HCT116 (cell line): ENCODE measurements at regions not wholly inside any gene's neighbourhood (a gene's known extent, or its start where the extent isn't known, plus 50 kb on each side); places are given as distances from the start of the nearest gene placed in this dataset.

ENCODE experiments used
- ATAC-seq: fragments of 200-7000 bp; cut with Tn5 transposase; 2 replicates; pipeline ENCODE4 v1.9.1; 2020; ENCODE audit warnings: mild to moderate bottlenecking, moderate library complexity
- BruUV-seq: library from RNA; stranded (reverse); fragments of 400-500 nt; replicated peaks from 2 replicates; lab custom pipeline; 2021; lab: Mats Ljungman, UMichigan
- CTCF ChIA-PET: fragments of 300-600 bp; sonication (Branson Sonifier 250); formaldehyde crosslinking; loops from one replicate; lab custom pipeline; 2021; ENCODE audit warnings: antibody characterized with exemption; lab: Charles Lee
- POLR2A ChIA-PET: fragments of 300-600, 350-600 bp; sonication (Branson Sonifier 250); formaldehyde crosslinking; loops from one replicate; lab custom pipeline; 2021; ENCODE audit warnings: antibody characterized with exemption; lab: Charles Lee
- RAD21 ChIA-PET, 2 experiments: fragments of 300-600 bp; sonication (Branson Sonifier 250); formaldehyde crosslinking; loops; one replicate each; lab custom pipeline; 2023; ENCODE audit warnings: low total read pairs in 2 of 2; ENCODE audit not compliant: uncharacterized antibody in 2 of 2, unreplicated experiment in 2 of 2, low non-redundant PET in 1 of 2; lab: Charles Lee
- DNase-seq: peaks from one replicate; pipeline ENCODE4 v3.0.0-alpha.2; 2010; ENCODE audit warnings: low read depth, low spot score
- H2AFZ ChIP-seq: fragments of 200-600 bp; shearing (Covaris generic), sonication (generic); 2 replicates; pipeline ENCODE4 v1.6.1; 2017; ENCODE audit warnings: low read depth, mixed run types, mixed read lengths, antibody characterized with exemption, low read length; ENCODE audit not compliant: poor library complexity, severe bottlenecking
- H3K27ac ChIP-seq: 2 replicates; pipeline ENCODE4 v1.5.1; 2012; ENCODE audit warnings: low read depth, low read length
- H3K27me3 ChIP-seq: fragments of 200-600 bp; sonication (generic); 2 replicates; pipeline ENCODE4 v1.6.1; 2016; ENCODE audit warnings: mixed run types, low read length, mixed read lengths; ENCODE audit not compliant: insufficient read depth
- H3K36me3 ChIP-seq, 2 experiments: fragments of 200-500 bp in 1 of 2; fragments of 200-600 bp in 1 of 2; sonication (Bioruptor generic) in 1 of 2; sonication (generic) in 1 of 2; 2 replicates each; pipeline versions ENCODE4 v1.5.1 to v1.6.1; 2014 to 2016; ENCODE audit warnings: low read length in 2 of 2, inconsistent platforms in 1 of 2, mixed read lengths in 1 of 2, mixed run types in 1 of 2; ENCODE audit not compliant: insufficient read depth in 2 of 2, control insufficient read depth in 1 of 2
- H3K4me1 ChIP-seq, 2 experiments: fragments of 200-600 bp in 1 of 2; sonication (generic) in 1 of 2; 2 replicates each; pipeline versions ENCODE4 v1.5.1 to v1.6.1; 2012 to 2017; ENCODE audit warnings: low read length in 2 of 2, inconsistent platforms in 1 of 2, mild to moderate bottlenecking in 1 of 2, mixed read lengths in 1 of 2, mixed run types in 1 of 2, moderate library complexity in 1 of 2; ENCODE audit not compliant: insufficient read depth in 2 of 2, control insufficient read depth in 1 of 2
- H3K4me2 ChIP-seq: fragments of 200-600 bp; sonication (generic); 2 replicates; pipeline ENCODE4 v1.6.1; 2017; ENCODE audit warnings: mixed run types, low read length, mixed read lengths
- H3K4me3 ChIP-seq, 2 experiments: fragments of 200-600 bp in 1 of 2; sonication (generic) in 1 of 2; replicated peaks in 1 of 2; 2 replicates each; pipeline ENCODE4 v1.5.1; 2011 to 2016; ENCODE audit warnings: low read length in 2 of 2, control low read depth in 1 of 2, low read depth in 1 of 2, mild to moderate bottlenecking in 1 of 2, mixed read lengths in 1 of 2, mixed run types in 1 of 2
- H3K79me2 ChIP-seq: fragments of 200-600 bp; sonication (generic); 2 replicates; pipeline ENCODE4 v1.6.1; 2017; ENCODE audit warnings: mild to moderate bottlenecking, mixed run types, low read length, moderate library complexity, mixed read lengths; ENCODE audit not compliant: insufficient read depth
- H3K9ac ChIP-seq: fragments of 200-600 bp; sonication (generic); 2 replicates; pipeline ENCODE4 v1.6.1; 2016; ENCODE audit warnings: low read length, mixed read lengths
- H3K9me2 ChIP-seq: fragments of 200-600 bp; sonication (generic), shearing (Covaris generic); 2 replicates; pipeline ENCODE4 v1.6.1; 2017; ENCODE audit warnings: mixed run types, mild to moderate bottlenecking, moderate library complexity; ENCODE audit not compliant: insufficient read depth
- H3K9me3 ChIP-seq, 2 experiments: fragments of 200-500 bp in 1 of 2; fragments of 200-600 bp in 1 of 2; sonication (Bioruptor generic) in 1 of 2; sonication (generic) in 1 of 2; 2 replicates each; pipeline ENCODE4 v1.6.1; 2014 to 2017; ENCODE audit warnings: low read length in 2 of 2, mixed read lengths in 2 of 2, inconsistent platforms in 1 of 2, low read depth in 1 of 2, mild to moderate bottlenecking in 1 of 2, mixed run types in 1 of 2, moderate library complexity in 1 of 2; ENCODE audit not compliant: control insufficient read depth in 1 of 2, insufficient read depth in 1 of 2
- H4K20me1 ChIP-seq: fragments of 200-600 bp; sonication (generic), shearing (Covaris generic); 2 replicates; pipeline ENCODE4 v1.6.1; 2017; ENCODE audit warnings: mixed run types, mild to moderate bottlenecking, moderate library complexity; ENCODE audit not compliant: insufficient read depth
- CBX3 ChIP-seq: IDR thresholded peaks from 2 replicates; pipeline ENCODE4 v1.6.1; 2012; ENCODE audit warnings: low read depth
- CEBPB ChIP-seq: IDR thresholded peaks from 2 replicates; pipeline ENCODE4 v1.6.1; 2012; ENCODE audit warnings: low read depth
- CTCF ChIP-seq, 3 experiments: fragments of 200-600 bp in 1 of 3; sonication (generic) in 1 of 3; IDR thresholded peaks in 2 of 3; conservative IDR thresholded peaks in 1 of 3; 2 replicates each; pipeline ENCODE4 v1.5.1; 2012 to 2017; ENCODE audit warnings: low read depth in 2 of 3, low read length in 2 of 3, antibody characterized with exemption in 1 of 3, borderline replicate concordance in 1 of 3, control low read depth in 1 of 3, mild to moderate bottlenecking in 1 of 3, mixed read lengths in 1 of 3, mixed run types in 1 of 3, moderate library complexity in 1 of 3; ENCODE audit not compliant: insufficient read depth in 1 of 3
- EGR1 ChIP-seq: IDR thresholded peaks from 2 replicates; pipeline ENCODE4 v1.6.1; 2012; ENCODE audit warnings: low read depth
- EZH2 ChIP-seq: fragments of 200-600 bp; sonication (generic); IDR thresholded peaks from 2 replicates; pipeline ENCODE4 v1.6.1; 2017; ENCODE audit warnings: antibody characterized with exemption, mixed run types
- EZH2phosphoT487 ChIP-seq: fragments of 200-600 bp; IDR thresholded peaks from 2 replicates; pipeline ENCODE4 v1.6.1; 2018; ENCODE audit warnings: antibody characterized with exemption, borderline replicate concordance
- FOSL1 ChIP-seq: IDR thresholded peaks from 2 replicates; pipeline ENCODE4 v1.6.1; 2012; ENCODE audit warnings: low read depth
- JUND ChIP-seq: IDR thresholded peaks from 2 replicates; pipeline ENCODE4 v1.6.1; 2012
- POLR2A ChIP-seq: IDR thresholded peaks from 2 replicates; pipeline ENCODE4 v1.7.0; 2011; ENCODE audit warnings: borderline replicate concordance; ENCODE audit not compliant: insufficient read depth, insufficient read length; ENCODE audit errors: extremely low read depth
- POLR2AphosphoS5 ChIP-seq: IDR thresholded peaks from 2 replicates; pipeline ENCODE4 v1.6.1; 2011; ENCODE audit warnings: mild to moderate bottlenecking, low read depth, low read length, moderate library complexity
- SIN3A ChIP-seq: IDR thresholded peaks from 2 replicates; pipeline ENCODE4 v1.6.1; 2012; ENCODE audit warnings: low read depth
- SP1 ChIP-seq: IDR thresholded peaks from 2 replicates; pipeline ENCODE4 v1.6.1; 2012; ENCODE audit warnings: low read depth
- TCF7L2 ChIP-seq: IDR thresholded peaks from 2 replicates; pipeline ENCODE4 v1.7.0; 2011; ENCODE audit warnings: borderline replicate concordance, inconsistent platforms; ENCODE audit not compliant: insufficient read depth, insufficient read length; ENCODE audit errors: extremely low read depth
- YY1 ChIP-seq: IDR thresholded peaks from 2 replicates; pipeline ENCODE4 v1.6.1; 2011; ENCODE audit warnings: low read length, low read depth, moderate library complexity, mild to moderate bottlenecking; ENCODE audit not compliant: insufficient replicate concordance; ENCODE audit errors: extremely low read depth
- ZNF274 ChIP-seq: fragments of 200-500 bp; sonication (Bioruptor generic); IDR thresholded peaks from 2 replicates; pipeline ENCODE4 v1.6.1; 2014; ENCODE audit warnings: mild to moderate bottlenecking, low read depth, low read length, inconsistent platforms
- intact Hi-C: fragments of 100-400 bp; cut with micrococcal nuclease; formaldehyde crosslinking; loops from 2 replicates; pipeline ENCODE4 v1.10.0; 2022
- TF ChIP-seq, protein P1 (sequence below): IDR thresholded peaks from 2 replicates; pipeline ENCODE4 v1.6.1; 2011; ENCODE audit warnings: mild to moderate bottlenecking, low read length, moderate library complexity; ENCODE audit not compliant: insufficient replicate concordance; ENCODE audit errors: extremely low read depth
- TF ChIP-seq, protein P2 (sequence below): IDR thresholded peaks from 2 replicates; pipeline ENCODE4 v1.6.1; 2012

DNA sequence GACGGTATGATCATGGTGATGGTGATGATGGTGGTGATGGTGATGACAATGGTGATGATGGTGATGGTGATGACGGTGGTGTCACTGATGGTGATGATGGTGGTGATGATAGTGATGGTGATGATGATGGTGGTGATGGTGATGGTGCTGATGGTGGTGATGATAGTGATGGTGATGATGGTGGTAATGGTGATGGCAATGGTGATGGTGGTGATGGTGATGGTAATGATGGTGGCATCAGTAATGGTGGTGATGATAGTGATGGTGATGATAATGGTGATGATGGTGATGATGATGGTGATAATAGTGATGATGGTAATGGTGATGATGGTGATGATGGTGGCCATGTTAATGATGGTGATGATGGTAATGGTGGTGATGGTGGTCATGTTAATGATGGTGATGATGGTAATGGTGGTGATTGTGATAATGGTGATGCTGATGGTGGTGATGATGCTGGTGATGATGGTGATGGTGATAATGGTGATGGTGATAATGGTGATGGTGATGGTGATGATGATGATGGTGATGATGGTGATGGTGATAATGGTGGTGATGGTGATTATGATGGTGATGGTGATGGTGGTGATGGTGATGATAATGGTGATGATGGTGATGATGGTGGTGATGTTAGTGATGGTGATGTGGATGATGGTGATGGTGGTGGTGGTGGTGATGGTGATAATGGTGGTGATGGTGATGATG, 107.2 kb downstream of the C16orf95 start:
- Histone ChIP-seq H2AFZ (no peak overlapping the region), H3K9me3 (0 out of 4 replicates have a peak, but pooled peaks cover 0 to 4% of the 10 kb centered on the region in 2 experiments), H3K4me2 (no peak overlapping the region), H3K4me1 (peaks cover 0 to 19% of the 10 kb centered on the region in 2 experiments; a peak in 1 of 4 replicates), H3K27me3 (no peaks in the 10 kb centered on the region), H3K9me2 (no peaks in the 10 kb centered on the region), H3K9ac (no peak overlapping the region), H3K27ac (no peak overlapping the region), H3K36me3 (no peaks in the 10 kb centered on the region), H3K79me2 (no peaks in the 10 kb centered on the region), H4K20me1 (no peaks in the 10 kb centered on the region), H3K4me3 (no peak overlapping the region)
- ChIA-PET CTCF (no interaction called here), POLR2A (no interaction called here), RAD21 (no interaction called here)
- BruUV-seq: no TSS peak
- intact Hi-C loops: no loop called here
- DNase-seq (no peak), ATAC-seq (no peak)
- no peak for TF ChIP-seq EZH2phosphoT487
- no peak for TF ChIP-seq SIN3A
- no peak for TF ChIP-seq CEBPB
- no peak for TF ChIP-seq ZNF274
- TF ChIP-seq SP1: no peak
- no peak for TF ChIP-seq EGR1
- no peak for TF ChIP-seq YY1
- no peak for TF ChIP-seq POLR2A
- no peak for TF ChIP-seq POLR2AphosphoS5
- TF ChIP-seq EZH2: no peak
- TF ChIP-seq FOSL1: no peak
- TF ChIP-seq CTCF (IDR thresholded peaks at IDR 0.05 in 2 of 3, conservative IDR thresholded peaks at IDR 0.05 in 1 of 3; ENCODE audit: borderline replicate concordance in 1 of 3, insufficient read depth in 1 of 3, low read depth in 2 of 3, low read length in 2 of 3): no peak
- no peak for TF ChIP-seq JUND
- TF ChIP-seq, protein P1, sequence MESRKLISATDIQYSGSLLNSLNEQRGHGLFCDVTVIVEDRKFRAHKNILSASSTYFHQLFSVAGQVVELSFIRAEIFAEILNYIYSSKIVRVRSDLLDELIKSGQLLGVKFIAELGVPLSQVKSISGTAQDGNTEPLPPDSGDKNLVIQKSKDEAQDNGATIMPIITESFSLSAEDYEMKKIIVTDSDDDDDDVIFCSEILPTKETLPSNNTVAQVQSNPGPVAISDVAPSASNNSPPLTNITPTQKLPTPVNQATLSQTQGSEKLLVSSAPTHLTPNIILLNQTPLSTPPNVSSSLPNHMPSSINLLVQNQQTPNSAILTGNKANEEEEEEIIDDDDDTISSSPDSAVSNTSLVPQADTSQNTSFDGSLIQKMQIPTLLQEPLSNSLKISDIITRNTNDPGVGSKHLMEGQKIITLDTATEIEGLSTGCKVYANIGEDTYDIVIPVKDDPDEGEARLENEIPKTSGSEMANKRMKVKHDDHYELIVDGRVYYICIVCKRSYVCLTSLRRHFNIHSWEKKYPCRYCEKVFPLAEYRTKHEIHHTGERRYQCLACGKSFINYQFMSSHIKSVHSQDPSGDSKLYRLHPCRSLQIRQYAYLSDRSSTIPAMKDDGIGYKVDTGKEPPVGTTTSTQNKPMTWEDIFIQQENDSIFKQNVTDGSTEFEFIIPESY: no peak
- TF ChIP-seq, protein P2, sequence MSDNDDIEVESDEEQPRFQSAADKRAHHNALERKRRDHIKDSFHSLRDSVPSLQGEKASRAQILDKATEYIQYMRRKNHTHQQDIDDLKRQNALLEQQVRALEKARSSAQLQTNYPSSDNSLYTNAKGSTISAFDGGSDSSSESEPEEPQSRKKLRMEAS: no peak
- TF ChIP-seq CBX3: no peak
- no peak for TF ChIP-seq TCF7L2
